H9 (cell line): ENCODE measurements at regions not wholly inside any gene's neighbourhood (a gene's known extent, or its start where the extent isn't known, plus 50 kb on each side); places are given as distances from the start of the nearest gene placed in this dataset.

Source experiments
- DNase-seq: peaks from one replicate; pipeline ENCODE4 v3.0.0-alpha.2; 2017
- H2AFZ ChIP-seq: one replicate; pipeline ENCODE4 v1.6.1; 2013; ENCODE audit warnings: mild to moderate bottlenecking, low read length, control low read depth, moderate library complexity
- H2AK5ac ChIP-seq: 2 replicates; pipeline ENCODE4 v1.6.1; 2013; ENCODE audit warnings: low read length, control low read depth, mixed read lengths; ENCODE audit not compliant: insufficient read length
- H2BK120ac ChIP-seq: one replicate; pipeline ENCODE4 v1.6.1; 2013; ENCODE audit warnings: low read depth, mild to moderate bottlenecking, low read length, control low read depth, inconsistent platforms; ENCODE audit not compliant: poor library complexity, severe bottlenecking
- H2BK12ac ChIP-seq: 2 replicates; pipeline ENCODE4 v1.6.1; 2013; ENCODE audit warnings: low read length, control low read depth, mixed read lengths, low read depth; ENCODE audit not compliant: insufficient read length
- H2BK15ac ChIP-seq: 2 replicates; pipeline ENCODE4 v1.6.1; 2013; ENCODE audit warnings: low read depth, low read length, control low read depth
- H2BK20ac ChIP-seq: one replicate; pipeline ENCODE4 v1.6.1; 2013; ENCODE audit warnings: low read depth, mild to moderate bottlenecking, low read length, control low read depth, inconsistent platforms; ENCODE audit not compliant: poor library complexity, severe bottlenecking
- H2BK5ac ChIP-seq: 2 replicates; pipeline ENCODE4 v1.6.1; 2013; ENCODE audit warnings: low read length, control low read depth, mixed read lengths; ENCODE audit not compliant: insufficient read length
- H3K14ac ChIP-seq: 2 replicates; pipeline ENCODE4 v1.6.1; 2013; ENCODE audit warnings: low read length, control low read depth; ENCODE audit not compliant: insufficient read depth
- H3K18ac ChIP-seq: 2 replicates; pipeline ENCODE4 v1.6.1; 2013; ENCODE audit warnings: low read depth, mild to moderate bottlenecking, mixed read lengths, low read length, control low read depth; ENCODE audit not compliant: insufficient read length
- H3K23ac ChIP-seq: 2 replicates; pipeline ENCODE4 v1.6.1; 2013; ENCODE audit warnings: low read length, control low read depth, mixed read lengths, low read depth; ENCODE audit not compliant: insufficient read length
- H3K23me2 ChIP-seq: 2 replicates; pipeline ENCODE4 v1.6.1; 2013; ENCODE audit warnings: low read depth, mild to moderate bottlenecking, mixed read lengths, low read length, control low read depth; ENCODE audit not compliant: insufficient read length, poor library complexity, severe bottlenecking
- H3K27ac ChIP-seq: 2 replicates; pipeline ENCODE4 v1.5.1; 2013; ENCODE audit warnings: low read length, control low read depth, mixed read lengths, low read depth; ENCODE audit not compliant: insufficient read length
- H3K27me3 ChIP-seq: 2 replicates; pipeline ENCODE4 v1.6.1; 2013; ENCODE audit warnings: low read length, control low read depth, inconsistent platforms; ENCODE audit not compliant: insufficient read depth
- H3K4ac ChIP-seq: 2 replicates; pipeline ENCODE4 v1.6.1; 2013; ENCODE audit warnings: low read depth, mild to moderate bottlenecking, control low read depth, inconsistent platforms, low read length, moderate library complexity
- H3K4me1 ChIP-seq: 2 replicates; pipeline ENCODE4 v1.6.1; 2013; ENCODE audit warnings: low read length, control low read depth, inconsistent platforms; ENCODE audit not compliant: insufficient read depth
- H3K4me2 ChIP-seq: 2 replicates; pipeline ENCODE4 v1.6.1; 2013; ENCODE audit warnings: low read length, control low read depth, mixed read lengths; ENCODE audit not compliant: insufficient read length, insufficient read depth
- H3K56ac ChIP-seq: 2 replicates; pipeline ENCODE4 v1.6.1; 2013; ENCODE audit warnings: low read depth, mild to moderate bottlenecking, mixed read lengths, low read length, control low read depth; ENCODE audit not compliant: insufficient read length
- H3K79me1 ChIP-seq: 2 replicates; pipeline ENCODE4 v1.6.1; 2013; ENCODE audit warnings: low read depth, mild to moderate bottlenecking, moderate library complexity, low read length, control low read depth, inconsistent platforms; ENCODE audit not compliant: insufficient read depth, poor library complexity, severe bottlenecking
- H3K79me2 ChIP-seq: 2 replicates; pipeline ENCODE4 v1.6.1; 2013; ENCODE audit warnings: low read length, control low read depth, inconsistent platforms; ENCODE audit not compliant: insufficient read depth
- H3K9ac ChIP-seq: 2 replicates; pipeline ENCODE4 v1.6.1; 2013; ENCODE audit warnings: low read length, control low read depth, mixed read lengths; ENCODE audit not compliant: insufficient read length; ENCODE audit errors: extremely low read depth
- H3K9me3 ChIP-seq: one replicate; pipeline ENCODE4 v1.6.1; 2013; ENCODE audit warnings: low read depth, low read length, inconsistent platforms; ENCODE audit not compliant: control insufficient read depth
- H3T11ph ChIP-seq: one replicate; pipeline ENCODE4 v1.6.1; 2013; ENCODE audit warnings: mild to moderate bottlenecking, low read length, control low read depth, inconsistent platforms
- H4K20me1 ChIP-seq: one replicate; pipeline ENCODE4 v1.6.1; 2013; ENCODE audit not compliant: control insufficient read depth, insufficient read length, insufficient read depth
- H4K5ac ChIP-seq: 2 replicates; pipeline ENCODE4 v1.6.1; 2013; ENCODE audit warnings: low read depth, mild to moderate bottlenecking, mixed read lengths, low read length, control low read depth; ENCODE audit not compliant: insufficient read length
- H4K8ac ChIP-seq: replicated peaks from 2 replicates; pipeline ENCODE4 v1.6.1; 2013; ENCODE audit warnings: low read length, control low read depth, mixed read lengths, low read depth; ENCODE audit not compliant: insufficient read length
- H4K91ac ChIP-seq: 2 replicates; pipeline ENCODE4 v1.6.1; 2013; ENCODE audit warnings: low read depth, mild to moderate bottlenecking, moderate library complexity, mixed read lengths, low read length, control low read depth; ENCODE audit not compliant: insufficient read length
- H3K27ac Mint-ChIP-seq, 3 experiments: 2 replicates in 2 of 3; 3 replicates in 1 of 3; pipeline ENCODE4 v1.8.0; 2020 to 2021; ENCODE audit warnings: mixed read lengths in 3 of 3, mild to moderate bottlenecking in 1 of 3, moderate library complexity in 1 of 3
- H3K27me3 Mint-ChIP-seq: 2 replicates; pipeline ENCODE4 v1.8.0; 2021; ENCODE audit warnings: low read depth, mild to moderate bottlenecking, moderate library complexity, mixed read lengths
- H3K36me3 Mint-ChIP-seq, 3 experiments: 2 replicates in 2 of 3; 3 replicates in 1 of 3; pipeline ENCODE4 v1.8.0; 2020 to 2021; ENCODE audit warnings: low read depth in 3 of 3, mixed read lengths in 3 of 3; ENCODE audit not compliant: insufficient read depth in 1 of 3
- H3K4me1 Mint-ChIP-seq, 2 experiments: 2 replicates each; pipeline ENCODE4 v1.8.0; 2020; ENCODE audit warnings: mixed read lengths in 2 of 2
- H3K4me3 Mint-ChIP-seq, 2 experiments: 2 replicates in 1 of 2; 3 replicates in 1 of 2; pipeline ENCODE4 v1.8.0; 2020 to 2021; ENCODE audit warnings: mild to moderate bottlenecking in 2 of 2, mixed read lengths in 2 of 2, moderate library complexity in 1 of 2
- H3K9me3 Mint-ChIP-seq, 2 experiments: 2 replicates in 1 of 2; 3 replicates in 1 of 2; pipeline ENCODE4 v1.8.0; 2020; ENCODE audit warnings: mild to moderate bottlenecking in 2 of 2, mixed read lengths in 2 of 2, moderate library complexity in 1 of 2
- CTCF ChIP-seq: fragments of 200-600 bp; sonication (generic); conservative IDR thresholded peaks from 3 replicates; pipeline ENCODE4 v1.8.0; 2021; ENCODE audit warnings: antibody characterized with exemption, mild to moderate bottlenecking
- WGBS: extraction: QIAGEN DNeasy Blood & Tissue Kit; methylation state at CpG from one replicate; pipeline ENCODE4 v1.1.7; 2013; ENCODE audit warnings: missing lambda C conversion rate, low lambda C conversion rate, mixed read lengths; ENCODE audit not compliant: insufficient read length; ENCODE audit errors: extremely low coverage; 5-methylcytosine and 5-hydroxymethylcytosine counted together

- no peak overlapping the region for H2BK15ac ChIP-seq
- no peak overlapping the region for H3K4me2 ChIP-seq
- H2AFZ ChIP-seq: no peak overlapping the region
- H3K9me3 ChIP-seq: no peaks in the 10 kb centered on the region
- H2BK20ac ChIP-seq: no peak overlapping the region
- H3K27ac ChIP-seq: no peak overlapping the region
- DNase-seq: no peak
- H4K20me1 ChIP-seq: no peaks in the 10 kb centered on the region
- Mint-ChIP-seq H3K27me3 (no peaks in the 10 kb centered on the region), H3K9me3 (peaks cover 11 to 15% of the 10 kb centered on the region in 2 experiments), H3K4me1 (peaks cover 20 to 25% of the 10 kb centered on the region in 2 experiments), H3K4me3 (no peak overlapping the region), H3K27ac (no peak overlapping the region), H3K36me3 (peaks cover 6 to 17% (median 7%) of the 10 kb centered on the region in 3 experiments)
- no peak overlapping the region for H4K5ac ChIP-seq
- no peak for TF ChIP-seq CTCF
- no peak overlapping the region for H3K4ac ChIP-seq
- no peak overlapping the region for H4K91ac ChIP-seq
- no peak overlapping the region for H3K14ac ChIP-seq
- no peaks in the 10 kb centered on the region for H3K79me1 ChIP-seq
- no peak overlapping the region for H2BK5ac ChIP-seq
- no peaks in the 10 kb centered on the region; the same call in none of the 2 replicates for H3K4me1 ChIP-seq
- no peaks in the 10 kb centered on the region for H3K27me3 ChIP-seq
- no peak overlapping the region for H2AK5ac ChIP-seq
- no peak overlapping the region for H2BK120ac ChIP-seq
- WGBS: no CpG with 5 or more reads among the region's 1 CpG
- H3K56ac ChIP-seq: no peak overlapping the region
- no peak overlapping the region for H2BK12ac ChIP-seq
- H3T11ph ChIP-seq: no peak overlapping the region
- H4K8ac ChIP-seq: no peak overlapping the region
- H3K23me2 ChIP-seq: no peaks in the 10 kb centered on the region
- no peak overlapping the region for H3K18ac ChIP-seq
- no peak overlapping the region for H3K9ac ChIP-seq
- no peaks in the 10 kb centered on the region for H3K79me2 ChIP-seq
- no peak overlapping the region for H3K23ac ChIP-seq
These were observed 253.6 kb upstream of the CCDC179 start for GRCh38 chr11:23113887-23114216.
